CD4-positive, CD25-positive, alpha-beta regulatory T cell (primary cell): ENCODE measurements at regions not wholly inside any gene's neighbourhood (a gene's known extent, or its start where the extent isn't known, plus 50 kb on each side); places are given as distances from the start of the nearest gene placed in this dataset.

Experiments
- ATAC-seq, 2 donors: fragments of 150-1000 bp; cut with Tn5 transposase; one replicate each; pipeline ENCODE4 v1.10.0; 2021; ENCODE audit warnings: low read depth in 2 of 2, moderate number of reproducible peaks in 2 of 2, moderate library complexity in 1 of 2
- DNase-seq, 3 donors: peaks; one replicate each; pipeline versions ENCODE4 v3.0.0 to v3.0.0-alpha.2; 2012 to 2022; ENCODE audit warnings: mixed read lengths in 1 of 3
- H3K27ac ChIP-seq: one replicate; pipeline ENCODE4 v1.7.0; 2013; ENCODE audit warnings: mild to moderate bottlenecking, low read length; ENCODE audit not compliant: insufficient read depth, poor library complexity, severe bottlenecking
- H3K27me3 ChIP-seq: one replicate; pipeline ENCODE4 v1.7.0; 2013; ENCODE audit warnings: low read length; ENCODE audit not compliant: control insufficient read depth, insufficient read depth
- H3K36me3 ChIP-seq: one replicate; pipeline ENCODE4 v1.7.0; 2013; ENCODE audit warnings: mild to moderate bottlenecking, low read length, moderate library complexity; ENCODE audit not compliant: control insufficient read depth, insufficient read depth
- H3K4me1 ChIP-seq: 2 replicates; pipeline ENCODE4 v1.7.0; 2013; ENCODE audit warnings: mild to moderate bottlenecking, low read length; ENCODE audit not compliant: insufficient read depth, control insufficient read depth, poor library complexity, severe bottlenecking
- H3K4me3 ChIP-seq: one replicate; pipeline ENCODE4 v1.7.0; 2013; ENCODE audit warnings: low read depth, mild to moderate bottlenecking, low read length, moderate library complexity
- H3K9me3 ChIP-seq, 2 experiments: 1 replicate in 1 of 2; 2 replicates in 1 of 2; pipeline ENCODE4 v1.7.0; 2013; ENCODE audit warnings: low read length in 2 of 2, mild to moderate bottlenecking in 1 of 2, moderate library complexity in 1 of 2; ENCODE audit not compliant: control insufficient read depth in 2 of 2
- H3K27ac Mint-ChIP-seq, 3 donors: one replicate each; pipeline ENCODE4 v1.8.0; 2020 to 2022; ENCODE audit warnings: mild to moderate bottlenecking in 3 of 3, mixed read lengths in 3 of 3, moderate library complexity in 2 of 3
- H3K27me3 Mint-ChIP-seq: one replicate; pipeline ENCODE4 v1.8.0; 2022; ENCODE audit warnings: mild to moderate bottlenecking, mixed read lengths
- H3K36me3 Mint-ChIP-seq: one replicate; pipeline ENCODE4 v1.8.0; 2020; ENCODE audit warnings: mixed read lengths
- H3K4me1 Mint-ChIP-seq, 4 donors: one replicate each; pipeline ENCODE4 v1.8.0; 2020 to 2022; ENCODE audit warnings: mixed read lengths in 4 of 4, mild to moderate bottlenecking in 1 of 4
- H3K4me3 Mint-ChIP-seq, 4 donors: one replicate each; pipeline ENCODE4 v1.8.0; 2020 to 2022; ENCODE audit warnings: mild to moderate bottlenecking in 4 of 4, mixed read lengths in 4 of 4, moderate library complexity in 3 of 4
- H3K9me3 Mint-ChIP-seq, 7 donors: one replicate each; pipeline ENCODE4 v1.8.0; 2020 to 2022; ENCODE audit warnings: mixed read lengths in 7 of 7, mild to moderate bottlenecking in 3 of 7, moderate library complexity in 2 of 7

DNA sequence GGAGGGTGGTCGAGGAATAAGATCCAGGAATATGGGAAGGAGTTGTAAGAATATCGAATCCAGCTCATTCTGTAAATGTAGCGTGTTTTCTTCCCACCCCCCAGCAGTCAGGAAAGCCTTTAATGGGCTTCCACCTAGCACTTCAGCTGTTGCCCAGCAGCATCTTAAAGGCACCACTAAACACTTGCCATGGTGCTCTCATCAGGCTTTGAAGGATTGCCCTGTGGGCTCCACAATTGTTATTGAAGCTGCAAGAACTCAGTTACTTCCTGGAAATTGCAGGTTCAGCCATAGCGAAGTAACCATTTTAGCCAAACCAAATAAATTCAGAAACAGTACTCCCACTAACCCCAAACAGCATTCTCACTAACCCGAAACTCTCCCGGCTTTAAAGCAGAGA, 511.2 kb downstream of the PLPP3 start:
- no peak for DNase-seq

GRCh38 chr1:56065729-56066128, 513.6 kb downstream of the PLPP3 start:
- no peaks in the 10 kb centered on the region for H3K4me1 Mint-ChIP-seq
- Histone ChIP-seq H3K4me3 (no peak overlapping the region), H3K9me3 (no peaks in the 10 kb centered on the region), H3K27me3 (no peaks in the 10 kb centered on the region), H3K4me1 (no peaks in the 10 kb centered on the region), H3K27ac (no peak overlapping the region), H3K36me3 (no peaks in the 10 kb centered on the region)
- H3K36me3 Mint-ChIP-seq: no peaks in the 10 kb centered on the region
- ATAC-seq (no peak), DNase-seq (no peak)
- no peaks in the 10 kb centered on the region for H3K27me3 Mint-ChIP-seq
- no peak overlapping the region for H3K4me3 Mint-ChIP-seq
- H3K27ac Mint-ChIP-seq: no peak overlapping the region
- peaks cover 0 to 7% (median 2%) of the 10 kb centered on the region in 7 donors for H3K9me3 Mint-ChIP-seq

More for the DNA sequence above, 511.2 kb downstream of the PLPP3 start:
- no peak for ATAC-seq
- Histone ChIP-seq H3K4me1 (no peaks in the 10 kb centered on the region), H3K27ac (no peak overlapping the region), H3K27me3 (no peaks in the 10 kb centered on the region), H3K9me3 (no peaks in the 10 kb centered on the region), H3K4me3 (no peak overlapping the region), H3K36me3 (no peaks in the 10 kb centered on the region)
- H3K4me1 Mint-ChIP-seq: no peaks in the 10 kb centered on the region
- no peak overlapping the region for H3K4me3 Mint-ChIP-seq
- H3K27ac Mint-ChIP-seq: no peak overlapping the region
- no peaks in the 10 kb centered on the region for H3K27me3 Mint-ChIP-seq
- H3K9me3 Mint-ChIP-seq: peaks cover 0 to 5% (median 2%) of the 10 kb centered on the region in 7 donors
- H3K36me3 Mint-ChIP-seq: no peaks in the 10 kb centered on the region

DNA sequence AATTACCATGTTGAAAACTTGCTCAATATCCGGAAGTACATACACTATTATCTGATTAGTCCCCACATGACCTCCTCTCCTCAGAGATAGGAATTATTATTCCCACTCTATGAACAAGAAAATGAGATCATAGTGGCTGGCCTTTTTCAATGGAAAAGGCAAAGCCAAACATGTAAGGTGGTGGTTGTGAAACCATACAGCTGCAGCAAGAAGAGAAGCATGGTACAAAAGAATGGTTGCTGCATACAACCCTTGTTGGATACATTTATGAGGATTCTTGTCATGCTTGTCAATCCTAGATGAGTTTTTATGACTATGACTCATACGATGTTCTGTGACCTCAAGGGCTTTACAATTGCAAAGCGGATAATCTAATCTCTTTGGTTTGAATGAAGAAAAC, 514.7 kb downstream of the PLPP3 start:
- ATAC-seq (no peak), DNase-seq (no peak)
- Histone ChIP-seq H3K9me3 (no peaks in the 10 kb centered on the region), H3K27ac (no peak overlapping the region), H3K36me3 (no peaks in the 10 kb centered on the region), H3K27me3 (no peaks in the 10 kb centered on the region), H3K4me3 (no peak overlapping the region), H3K4me1 (no peaks in the 10 kb centered on the region)
- Mint-ChIP-seq H3K27ac (no peak overlapping the region), H3K36me3 (no peaks in the 10 kb centered on the region), H3K9me3 (peaks cover 0 to 7% (median 2%) of the 10 kb centered on the region in 7 donors), H3K27me3 (no peaks in the 10 kb centered on the region), H3K4me3 (no peak overlapping the region), H3K4me1 (no peaks in the 10 kb centered on the region)

DNA sequence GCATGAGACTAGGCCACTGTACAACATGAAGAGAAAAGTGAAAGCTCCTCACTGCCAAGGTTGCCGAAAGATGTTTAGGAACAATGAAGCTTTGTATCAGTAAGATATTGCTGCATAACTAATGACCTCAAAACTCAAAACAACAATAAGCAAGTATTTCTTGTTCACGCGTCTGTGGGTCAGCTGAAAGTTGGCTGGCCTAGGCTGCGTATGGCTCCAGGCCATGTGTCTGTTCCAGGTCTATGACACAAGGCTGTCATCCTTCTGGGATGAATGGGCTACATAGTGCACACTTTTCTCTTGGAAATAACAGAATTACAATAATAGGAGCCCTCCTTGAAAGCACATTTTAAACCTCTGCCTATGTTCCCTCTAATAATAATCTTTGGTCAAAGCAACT, 515.9 kb downstream of the PLPP3 start:
- H3K27me3 ChIP-seq: no peaks in the 10 kb centered on the region

DNA sequence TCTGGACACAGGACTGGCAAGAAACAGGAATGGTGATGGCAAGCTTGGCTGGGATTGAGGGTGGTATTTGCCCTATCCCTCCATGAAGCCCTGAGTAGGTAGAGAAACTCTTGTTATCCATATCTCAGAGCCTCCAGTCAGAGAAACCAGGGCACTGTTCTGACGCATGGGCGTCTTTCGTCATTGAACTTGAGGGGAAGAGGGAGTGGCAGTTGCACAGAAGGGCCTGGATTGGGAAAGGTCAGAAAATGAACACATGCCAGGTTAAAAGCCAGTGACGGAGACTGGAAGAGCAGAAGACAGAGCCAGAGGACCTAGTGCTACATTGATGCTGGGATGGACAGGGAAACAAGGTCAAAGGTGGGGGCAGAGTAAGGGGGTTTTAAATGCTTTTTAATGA, 516.7 kb downstream of the PLPP3 start:
- H3K4me1 Mint-ChIP-seq: no peaks in the 10 kb centered on the region
- H3K4me3 Mint-ChIP-seq: no peak overlapping the region
- H3K27ac Mint-ChIP-seq: no peak overlapping the region
- H3K9me3 ChIP-seq: no peaks in the 10 kb centered on the region
- H3K27me3 ChIP-seq: no peaks in the 10 kb centered on the region
- H3K9me3 Mint-ChIP-seq: peaks cover 0 to 7% (median 0%) of the 10 kb centered on the region in 7 donors
- H3K36me3 ChIP-seq: no peaks in the 10 kb centered on the region
- no peaks in the 10 kb centered on the region for H3K4me1 ChIP-seq
- ATAC-seq (no peak), DNase-seq (no peak)
- H3K27ac ChIP-seq: no peak overlapping the region
- H3K27me3 Mint-ChIP-seq: no peaks in the 10 kb centered on the region
- no peaks in the 10 kb centered on the region for H3K36me3 Mint-ChIP-seq
- H3K4me3 ChIP-seq: no peak overlapping the region

More for the DNA sequence above, 515.9 kb downstream of the PLPP3 start:
- Histone ChIP-seq H3K9me3 (no peaks in the 10 kb centered on the region), H3K36me3 (no peaks in the 10 kb centered on the region), H3K4me3 (no peak overlapping the region), H3K4me1 (no peaks in the 10 kb centered on the region), H3K27ac (no peak overlapping the region)
- no peaks in the 10 kb centered on the region for H3K27me3 Mint-ChIP-seq
- no peaks in the 10 kb centered on the region for H3K4me1 Mint-ChIP-seq
- no peak overlapping the region for H3K27ac Mint-ChIP-seq
- ATAC-seq (no peak), DNase-seq (no peak)
- H3K4me3 Mint-ChIP-seq: no peak overlapping the region
- H3K36me3 Mint-ChIP-seq: no peaks in the 10 kb centered on the region
- peaks cover 0 to 7% (median 0%) of the 10 kb centered on the region in 7 donors for H3K9me3 Mint-ChIP-seq

- Histone ChIP-seq H3K9me3 (no peaks in the 10 kb centered on the region), H3K4me3 (no peak overlapping the region), H3K27me3 (no peaks in the 10 kb centered on the region), H3K4me1 (no peaks in the 10 kb centered on the region), H3K36me3 (no peaks in the 10 kb centered on the region), H3K27ac (no peak overlapping the region)
- peaks cover 0 to 7% (median 0%) of the 10 kb centered on the region in 7 donors for H3K9me3 Mint-ChIP-seq
- no peaks in the 10 kb centered on the region for H3K4me1 Mint-ChIP-seq
- no peaks in the 10 kb centered on the region for H3K27me3 Mint-ChIP-seq
- no peak overlapping the region for H3K27ac Mint-ChIP-seq
- H3K36me3 Mint-ChIP-seq: no peaks in the 10 kb centered on the region
- DNase-seq (no peak), ATAC-seq (no peak)
- no peak overlapping the region for H3K4me3 Mint-ChIP-seq
Observed at GRCh38 chr1:56061824-56062223, 517.5 kb downstream of the PLPP3 start.

- H3K27me3 ChIP-seq: no peaks in the 10 kb centered on the region
- H3K4me3 ChIP-seq: no peak overlapping the region
- H3K4me1 Mint-ChIP-seq: no peaks in the 10 kb centered on the region
- H3K27ac Mint-ChIP-seq: no peak overlapping the region
- no peaks in the 10 kb centered on the region for H3K4me1 ChIP-seq
- no peaks in the 10 kb centered on the region for H3K9me3 ChIP-seq
- no peak for DNase-seq
- H3K4me3 Mint-ChIP-seq: no peak overlapping the region
- no peak for ATAC-seq
- no peaks in the 10 kb centered on the region for H3K36me3 ChIP-seq
- H3K9me3 Mint-ChIP-seq: peaks cover 0 to 7% (median 0%) of the 10 kb centered on the region in 7 donors
- no peaks in the 10 kb centered on the region for H3K27me3 Mint-ChIP-seq
- H3K27ac ChIP-seq: no peak overlapping the region
- H3K36me3 Mint-ChIP-seq: no peaks in the 10 kb centered on the region
Observed at GRCh38 chr1:56060906-56061305, 518.5 kb downstream of the PLPP3 start.

GRCh38 chr1:56057466-56058405, 521.6 kb downstream of the PLPP3 start:
- no peak for ATAC-seq

More at GRCh38 chr1:56057466-56058405, 521.6 kb downstream of the PLPP3 start:
- no peaks in the 10 kb centered on the region for H3K36me3 ChIP-seq
- Mint-ChIP-seq H3K27ac (no peak overlapping the region), H3K4me3 (no peak overlapping the region), H3K27me3 (peaks cover 7% of the 10 kb centered on the region), H3K9me3 (peaks cover 0 to 6% (median 0%) of the 10 kb centered on the region in 7 donors), H3K36me3 (no peaks in the 10 kb centered on the region), H3K4me1 (no peaks in the 10 kb centered on the region)
- no peaks in the 10 kb centered on the region for H3K4me1 ChIP-seq
- DNase-seq: no peak
- no peaks in the 10 kb centered on the region for H3K9me3 ChIP-seq
- H3K27me3 ChIP-seq: no peaks in the 10 kb centered on the region
- no peak overlapping the region for H3K4me3 ChIP-seq
- no peak overlapping the region for H3K27ac ChIP-seq
